ENCODE measurements at regions not wholly inside any gene's neighbourhood (a gene's known extent, or its start where the extent isn't known, plus 50 kb on each side); places are given as distances from the start of the nearest gene placed in this dataset.
"Not testable (repeated sequence)": the region's sequence is repeated elsewhere in the genome, so short reads cannot be mapped to it uniquely, and the experiment has no call there.

- no peak for DNase-seq (ENCODE audit: low read depth in 2 of 2)
Measured at GRCh38 chr2:208798698-208799097, 392.1 kb downstream of the PTH2R start.

GRCh38 chr2:208799397-208799796 is 392.8 kb downstream of the PTH2R start:
- DNase-seq (ENCODE audit: low read depth in 2 of 2), result no peak

- DNase-seq (ENCODE audit: low read depth in 2 of 2), result not testable (repeated sequence)
Measured at GRCh38 chr2:208800887-208801286, 394.3 kb downstream of the PTH2R start.

- DNase-seq (ENCODE audit: low read depth in 2 of 2), result no peak
Measured at GRCh38 chr2:208807756-208808155, 401.2 kb downstream of the PTH2R start.

GRCh38 chr2:208811885-208812284 is 405.3 kb downstream of the PTH2R start:
- DNase-seq (ENCODE audit: low read depth in 2 of 2), result not testable (repeated sequence)

- DNase-seq (ENCODE audit: low read depth in 2 of 2), result no peak
Measured at GRCh38 chr2:208819190-208819589, 412.6 kb downstream of the PTH2R start.

GRCh38 chr2:208820014-208820688 is 413.6 kb downstream of the PTH2R start:
- no peak for DNase-seq (ENCODE audit: low read depth in 2 of 2)

GRCh38 chr2:208827109-208827508 is 420.5 kb downstream of the PTH2R start:
- DNase-seq (ENCODE audit: low read depth in 2 of 2), result no peak

- no peak for DNase-seq (ENCODE audit: low read depth in 2 of 2)
Measured at GRCh38 chr2:208827549-208828221, 421.1 kb downstream of the PTH2R start.

- DNase-seq (ENCODE audit: low read depth in 2 of 2), result no peak
Measured at GRCh38 chr2:208830203-208830602, 423.6 kb downstream of the PTH2R start.

GRCh38 chr2:208847651-208848050 is 441.1 kb downstream of the PTH2R start:
- DNase-seq (ENCODE audit: low read depth in 2 of 2), result no peak

- no peak for DNase-seq (ENCODE audit: low read depth in 2 of 2)
Measured at GRCh38 chr2:208854717-208855116, 448.1 kb downstream of the PTH2R start.

- no peak for DNase-seq (ENCODE audit: low read depth in 2 of 2)
Measured at GRCh38 chr2:208867374-208867773, 460.8 kb downstream of the PTH2R start.

- no peak for DNase-seq (ENCODE audit: low read depth in 2 of 2)
Measured at GRCh38 chr2:208872591-208872990, 466.0 kb downstream of the PTH2R start.

- DNase-seq (ENCODE audit: low read depth in 2 of 2), result no peak
Measured at GRCh38 chr2:208879666-208880065, 473.1 kb downstream of the PTH2R start.

GRCh38 chr2:208880171-208880570 is 473.6 kb downstream of the PTH2R start:
- no peak for DNase-seq (ENCODE audit: low read depth in 2 of 2)

GRCh38 chr2:208890486-208890885 is 483.9 kb downstream of the PTH2R start:
- no peak for DNase-seq (ENCODE audit: low read depth in 2 of 2)

GRCh38 chr2:208892203-208892602 is 485.6 kb downstream of the PTH2R start:
- no peak for DNase-seq (ENCODE audit: low read depth in 2 of 2)

- DNase-seq (ENCODE audit: low read depth in 2 of 2), result no peak
Measured at GRCh38 chr2:208906330-208906729, 499.7 kb downstream of the PTH2R start.

GRCh38 chr2:208915401-208915800 is 508.4 kb upstream of the MAP2 start:
- DNase-seq (ENCODE audit: low read depth in 2 of 2), result no peak

GRCh38 chr2:208916881-208917280 is 507.0 kb upstream of the MAP2 start:
- DNase-seq (ENCODE audit: low read depth in 2 of 2), result no peak

- not testable (repeated sequence) for DNase-seq (ENCODE audit: low read depth in 2 of 2)
Measured at GRCh38 chr2:208921358-208921757, 502.5 kb upstream of the MAP2 start.

GRCh38 chr2:208927867-208928266 is 496.0 kb upstream of the MAP2 start:
- no peak for DNase-seq (ENCODE audit: low read depth in 2 of 2)

Data from dermis microvascular lymphatic vessel endothelial cell (primary cell).